SK-N-SH treated with all-trans-retinoic acid at 6 μM for 48 hours (cell line): ENCODE measurements at regions not wholly inside any gene's neighbourhood (a gene's known extent, or its start where the extent isn't known, plus 50 kb on each side); places are given as distances from the start of the nearest gene placed in this dataset.

Source experiments
- ARNTL ChIP-seq: fragments of 450-650 bp; formaldehyde crosslinking; IDR thresholded peaks from 2 replicates; pipeline ENCODE4 v1.5.0; 2020; ENCODE audit warnings: low read depth, mild to moderate bottlenecking, moderate library complexity, borderline replicate concordance
- CSDC2 ChIP-seq: fragments of 250-450 bp; sonication (Bioruptor Pico); IDR thresholded peaks from 2 replicates; pipeline ENCODE4 v1.5.0; 2020; ENCODE audit warnings: mild to moderate bottlenecking, moderate library complexity
- GLIS3 ChIP-seq: fragments of 250-450 bp; sonication (Bioruptor Pico); IDR thresholded peaks from 2 replicates; pipeline ENCODE4 v1.5.0; 2020; ENCODE audit warnings: mild to moderate bottlenecking, moderate library complexity
- ISL1 ChIP-seq: fragments of 250-450 bp; sonication (Bioruptor Pico); IDR thresholded peaks from 2 replicates; pipeline ENCODE4 v2.1.2; 2022; ENCODE audit warnings: mild to moderate bottlenecking, moderate library complexity
- OSR1 ChIP-seq: fragments of 250-450 bp; sonication (Bioruptor Pico); IDR thresholded peaks from 2 replicates; pipeline ENCODE4 v1.8.0; 2022; ENCODE audit warnings: moderate library complexity, mild to moderate bottlenecking, inconsistent platforms
- RARB ChIP-seq: fragments of 250-450 bp; sonication (Bioruptor Pico); IDR thresholded peaks from 2 replicates; pipeline ENCODE4 v1.8.0; 2021; ENCODE audit warnings: mild to moderate bottlenecking, moderate library complexity
- SNAI2 ChIP-seq: fragments of 250-450 bp; sonication (Bioruptor Pico); IDR thresholded peaks from 2 replicates; pipeline ENCODE4 v1.5.0; 2020; ENCODE audit warnings: mild to moderate bottlenecking, moderate library complexity
- ZC3H10 ChIP-seq: fragments of 250-450 bp; sonication (Bioruptor Pico); IDR thresholded peaks from 2 replicates; pipeline ENCODE4 v1.5.1; 2021; ENCODE audit warnings: mild to moderate bottlenecking, moderate library complexity
- ZNF565 ChIP-seq: fragments of 450-650 bp; formaldehyde crosslinking; conservative IDR thresholded peaks from 2 replicates; pipeline ENCODE4 v1.5.0; 2020; ENCODE audit warnings: low read depth, mild to moderate bottlenecking, moderate library complexity
- ZNF70 ChIP-seq: fragments of 450-650 bp; formaldehyde crosslinking; IDR thresholded peaks from 2 replicates; pipeline ENCODE4 v1.5.0; 2020; ENCODE audit warnings: mild to moderate bottlenecking, moderate library complexity
- TF ChIP-seq, protein P1 (sequence below): fragments of 250-450 bp; sonication (Bioruptor Pico); IDR thresholded peaks from 2 replicates; pipeline ENCODE4 v1.8.0; 2020; ENCODE audit warnings: mild to moderate bottlenecking, moderate library complexity, borderline replicate concordance
- TF ChIP-seq, protein P2 (sequence below): fragments of 250-450 bp; sonication (Bioruptor Pico); IDR thresholded peaks from 2 replicates; pipeline ENCODE4 v1.5.1; 2021; ENCODE audit warnings: mild to moderate bottlenecking, moderate library complexity
- TF ChIP-seq, protein P3 (sequence below): fragments of 250-450 bp; sonication (Bioruptor Pico); IDR thresholded peaks from 2 replicates; pipeline ENCODE4 v1.5.1; 2020; ENCODE audit warnings: low read depth, mild to moderate bottlenecking, moderate library complexity

DNA sequence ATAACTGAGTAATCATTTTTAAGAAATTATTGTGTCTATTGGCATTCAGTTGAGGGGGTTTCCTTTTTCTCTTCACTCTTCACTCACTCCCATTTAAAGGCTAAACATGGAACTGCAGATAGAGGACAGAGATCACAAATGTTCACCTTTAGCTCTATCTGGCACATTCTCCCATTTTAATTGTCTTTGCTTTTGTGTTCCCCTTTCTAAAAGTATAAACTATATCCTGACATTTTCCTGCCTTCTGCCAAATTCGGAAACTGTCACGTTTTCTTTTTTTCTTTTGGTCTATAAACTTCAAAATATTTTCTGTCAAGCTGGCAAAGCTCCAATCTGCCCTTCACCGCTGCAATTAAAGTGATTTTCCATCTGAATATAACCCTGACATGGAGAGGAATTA lies 219.8 kb upstream of the CDKN3 start:
- no peak for TF ChIP-seq SNAI2
- TF ChIP-seq, protein P1, sequence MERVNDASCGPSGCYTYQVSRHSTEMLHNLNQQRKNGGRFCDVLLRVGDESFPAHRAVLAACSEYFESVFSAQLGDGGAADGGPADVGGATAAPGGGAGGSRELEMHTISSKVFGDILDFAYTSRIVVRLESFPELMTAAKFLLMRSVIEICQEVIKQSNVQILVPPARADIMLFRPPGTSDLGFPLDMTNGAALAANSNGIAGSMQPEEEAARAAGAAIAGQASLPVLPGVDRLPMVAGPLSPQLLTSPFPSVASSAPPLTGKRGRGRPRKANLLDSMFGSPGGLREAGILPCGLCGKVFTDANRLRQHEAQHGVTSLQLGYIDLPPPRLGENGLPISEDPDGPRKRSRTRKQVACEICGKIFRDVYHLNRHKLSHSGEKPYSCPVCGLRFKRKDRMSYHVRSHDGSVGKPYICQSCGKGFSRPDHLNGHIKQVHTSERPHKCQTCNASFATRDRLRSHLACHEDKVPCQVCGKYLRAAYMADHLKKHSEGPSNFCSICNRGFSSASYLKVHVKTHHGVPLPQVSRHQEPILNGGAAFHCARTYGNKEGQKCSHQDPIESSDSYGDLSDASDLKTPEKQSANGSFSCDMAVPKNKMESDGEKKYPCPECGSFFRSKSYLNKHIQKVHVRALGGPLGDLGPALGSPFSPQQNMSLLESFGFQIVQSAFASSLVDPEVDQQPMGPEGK (CRISPR knock-in tag) = no peak
- no peak for TF ChIP-seq ARNTL (CRISPR knock-in tag)
- TF ChIP-seq, protein P2, sequence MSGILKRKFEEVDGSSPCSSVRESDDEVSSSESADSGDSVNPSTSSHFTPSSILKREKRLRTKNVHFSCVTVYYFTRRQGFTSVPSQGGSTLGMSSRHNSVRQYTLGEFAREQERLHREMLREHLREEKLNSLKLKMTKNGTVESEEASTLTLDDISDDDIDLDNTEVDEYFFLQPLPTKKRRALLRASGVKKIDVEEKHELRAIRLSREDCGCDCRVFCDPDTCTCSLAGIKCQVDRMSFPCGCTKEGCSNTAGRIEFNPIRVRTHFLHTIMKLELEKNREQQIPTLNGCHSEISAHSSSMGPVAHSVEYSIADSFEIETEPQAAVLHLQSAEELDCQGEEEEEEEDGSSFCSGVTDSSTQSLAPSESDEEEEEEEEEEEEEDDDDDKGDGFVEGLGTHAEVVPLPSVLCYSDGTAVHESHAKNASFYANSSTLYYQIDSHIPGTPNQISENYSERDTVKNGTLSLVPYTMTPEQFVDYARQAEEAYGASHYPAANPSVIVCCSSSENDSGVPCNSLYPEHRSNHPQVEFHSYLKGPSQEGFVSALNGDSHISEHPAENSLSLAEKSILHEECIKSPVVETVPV (CRISPR knock-in tag) = no peak
- no peak for TF ChIP-seq ISL1
- no peak for TF ChIP-seq CSDC2
- no peak for TF ChIP-seq RARB (CRISPR knock-in tag)
- TF ChIP-seq OSR1 (CRISPR knock-in tag) = no peak
- TF ChIP-seq, protein P3, sequence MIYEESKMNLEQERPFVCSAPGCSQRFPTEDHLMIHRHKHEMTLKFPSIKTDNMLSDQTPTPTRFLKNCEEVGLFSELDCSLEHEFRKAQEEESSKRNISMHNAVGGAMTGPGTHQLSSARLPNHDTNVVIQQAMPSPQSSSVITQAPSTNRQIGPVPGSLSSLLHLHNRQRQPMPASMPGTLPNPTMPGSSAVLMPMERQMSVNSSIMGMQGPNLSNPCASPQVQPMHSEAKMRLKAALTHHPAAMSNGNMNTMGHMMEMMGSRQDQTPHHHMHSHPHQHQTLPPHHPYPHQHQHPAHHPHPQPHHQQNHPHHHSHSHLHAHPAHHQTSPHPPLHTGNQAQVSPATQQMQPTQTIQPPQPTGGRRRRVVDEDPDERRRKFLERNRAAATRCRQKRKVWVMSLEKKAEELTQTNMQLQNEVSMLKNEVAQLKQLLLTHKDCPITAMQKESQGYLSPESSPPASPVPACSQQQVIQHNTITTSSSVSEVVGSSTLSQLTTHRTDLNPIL (CRISPR knock-in tag) = no peak
- no peak for TF ChIP-seq ZNF565 (CRISPR knock-in tag)
- TF ChIP-seq ZNF70 (CRISPR knock-in tag) = no peak
- TF ChIP-seq ZC3H10 (CRISPR knock-in tag) = no peak
- TF ChIP-seq GLIS3 (CRISPR knock-in tag) = no peak
